Left hindlimb (tissue), 1 donor: ENCODE measurements at regions not wholly inside any gene's neighbourhood (a gene's known extent, or its start where the extent isn't known, plus 50 kb on each side); places are given as distances from the start of the nearest gene placed in this dataset.
"Not testable (repeated sequence)": the region's sequence is repeated elsewhere in the genome, so short reads cannot be mapped to it uniquely, and the experiment has no call there.

Source experiments
- DNase-seq: peaks from one replicate; pipeline ENCODE4 v3.0.0-alpha.2; 2018

- DNase-seq, result no peak
Observed at GRCh38 chr1:189305279-189305678, 1172.4 kb downstream of the BRINP3 start.

- no peak for DNase-seq
Observed at GRCh38 chr1:189311915-189312314, 1165.7 kb downstream of the BRINP3 start.

GRCh38 chr1:189312499-189312898 is 1165.2 kb downstream of the BRINP3 start:
- DNase-seq, result no peak

GRCh38 chr1:189313488-189313887 is 1164.2 kb downstream of the BRINP3 start:
- DNase-seq, result no peak

GRCh38 chr1:189315035-189315901 is 1162.4 kb downstream of the BRINP3 start:
- DNase-seq, result no peak

- no peak for DNase-seq
Observed at GRCh38 chr1:189323091-189323490, 1154.6 kb downstream of the BRINP3 start.

GRCh38 chr1:189331071-189331470 is 1146.6 kb downstream of the BRINP3 start:
- not testable (repeated sequence) for DNase-seq

GRCh38 chr1:189336115-189337100 is 1141.3 kb downstream of the BRINP3 start:
- DNase-seq, result no peak

- DNase-seq, result no peak
Observed at GRCh38 chr1:189349607-189350006, 1128.1 kb downstream of the BRINP3 start.

GRCh38 chr1:189350983-189351616 is 1126.6 kb downstream of the BRINP3 start:
- DNase-seq, result no peak

- no peak for DNase-seq
Observed at GRCh38 chr1:189351960-189352359, 1125.7 kb downstream of the BRINP3 start.

- no peak for DNase-seq
Observed at GRCh38 chr1:189356206-189356605, 1121.5 kb downstream of the BRINP3 start.

- DNase-seq, result no peak
Observed at GRCh38 chr1:189357317-189357716, 1120.3 kb downstream of the BRINP3 start.

GRCh38 chr1:189369612-189370011 is 1108.1 kb downstream of the BRINP3 start:
- DNase-seq, result no peak

GRCh38 chr1:189374816-189375215 is 1102.8 kb downstream of the BRINP3 start:
- DNase-seq, result no peak

GRCh38 chr1:189405419-189405818 is 1072.2 kb downstream of the BRINP3 start:
- no peak for DNase-seq

GRCh38 chr1:189409774-189410173 is 1067.9 kb downstream of the BRINP3 start:
- no peak for DNase-seq

GRCh38 chr1:189424746-189425331 is 1052.8 kb downstream of the BRINP3 start:
- no peak for DNase-seq

- no peak for DNase-seq
Observed at GRCh38 chr1:189429610-189430009, 1048.1 kb downstream of the BRINP3 start.

- DNase-seq, result peak; percentile 27
Observed at GRCh38 chr1:189431447-189431846, 1046.2 kb downstream of the BRINP3 start.

- DNase-seq, result no peak
Observed at GRCh38 chr1:189432753-189433152, 1044.9 kb downstream of the BRINP3 start.

- DNase-seq, result no peak
Observed at GRCh38 chr1:189434461-189434860, 1043.2 kb downstream of the BRINP3 start.

- no peak for DNase-seq
Observed at GRCh38 chr1:189435398-189435797, 1042.3 kb downstream of the BRINP3 start.
